GM21529 (cell line): ENCODE measurements at regions not wholly inside any gene's neighbourhood (a gene's known extent, or its start where the extent isn't known, plus 50 kb on each side); places are given as distances from the start of the nearest gene placed in this dataset.
"Not testable (repeated sequence)": the region's sequence is repeated elsewhere in the genome, so short reads cannot be mapped to it uniquely, and the experiment has no call there.

Experiments
- ATAC-seq: cut with Tn5 transposase; IDR thresholded peaks from one replicate; pipeline ENCODE4 v1.9.1; 2021; ENCODE audit not compliant: unreplicated experiment

GRCh38 chr3:75311306-75311705 is 352.8 kb upstream of the FRG2C start:
- not testable (repeated sequence) for ATAC-seq

DNA sequence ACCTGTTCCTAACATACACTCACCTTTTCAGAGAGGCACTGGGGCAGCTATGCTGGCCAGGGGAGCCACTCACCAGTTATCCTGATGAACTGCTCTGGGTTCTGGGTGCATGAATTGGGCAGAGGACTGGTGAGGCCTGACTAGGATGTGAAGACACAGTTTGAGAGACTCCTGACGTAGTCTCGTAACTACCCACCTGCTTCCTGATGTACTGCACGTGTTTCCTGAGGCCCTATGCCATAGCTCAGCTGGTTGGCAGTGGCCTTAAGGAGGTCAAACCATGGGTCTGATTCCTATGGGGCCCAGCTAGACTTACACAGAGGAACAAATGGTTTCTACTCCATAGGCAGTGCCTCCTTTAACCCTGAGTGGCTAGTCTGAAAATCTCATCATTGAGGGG is 351.7 kb upstream of the FRG2C start:
- not testable (repeated sequence) for ATAC-seq

GRCh38 chr3:75319776-75320175 is 344.4 kb upstream of the FRG2C start:
- ATAC-seq = not testable (repeated sequence)

DNA sequence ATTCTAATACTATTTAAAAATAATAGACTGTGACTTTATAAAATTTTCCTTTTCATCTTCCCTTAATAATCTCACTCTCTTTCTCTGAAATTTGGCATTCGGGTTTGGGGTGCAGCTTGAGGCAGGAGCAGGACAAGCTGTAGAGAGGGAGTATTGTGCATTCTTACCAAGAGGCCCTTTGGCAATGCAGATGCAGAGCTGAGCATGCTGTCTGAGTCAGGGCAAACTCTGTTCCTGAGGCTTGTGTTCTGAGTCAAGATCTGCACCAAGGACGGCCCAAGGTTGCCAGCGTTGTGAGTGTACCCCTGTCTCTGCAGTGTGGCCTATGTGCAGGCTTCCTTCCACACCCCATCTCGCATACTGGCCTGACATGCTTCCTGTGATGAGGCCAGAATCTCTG is 343.8 kb upstream of the FRG2C start:
- ATAC-seq = no peak

- ATAC-seq = no peak
These were observed 343.1 kb upstream of the FRG2C start for GRCh38 chr3:75321060-75321459.

GRCh38 chr3:75323936-75324335 is 340.2 kb upstream of the FRG2C start:
- ATAC-seq = not testable (repeated sequence)

DNA sequence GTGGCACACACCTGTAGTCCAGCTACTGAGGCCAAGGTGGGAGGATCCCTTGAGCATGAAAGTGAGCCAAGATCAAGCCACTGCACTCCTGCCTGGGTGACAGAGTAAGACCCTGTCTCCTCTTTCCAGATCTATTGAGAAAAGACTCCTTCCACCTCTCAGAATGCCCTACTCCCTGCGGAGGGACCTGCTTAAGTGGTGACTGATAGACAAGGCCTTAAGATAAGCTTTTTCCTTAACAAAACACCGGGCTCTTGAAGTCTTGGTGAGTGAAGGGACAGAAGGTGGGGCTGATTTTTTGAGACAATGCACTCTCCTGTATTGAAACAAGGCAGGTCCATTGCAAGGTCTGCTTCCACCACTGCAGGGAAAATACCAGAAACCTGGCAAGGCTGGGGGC is 338.4 kb upstream of the FRG2C start:
- no peak for ATAC-seq

- no peak for ATAC-seq
These were observed 336.7 kb upstream of the FRG2C start for GRCh38 chr3:75327453-75327852.

GRCh38 chr3:75329476-75330097 is 334.5 kb upstream of the FRG2C start:
- no peak for ATAC-seq

- not testable (repeated sequence) for ATAC-seq
These were observed 333.7 kb upstream of the FRG2C start for GRCh38 chr3:75330446-75330845.

GRCh38 chr3:75332090-75332489 is 332.0 kb upstream of the FRG2C start:
- ATAC-seq = not testable (repeated sequence)

GRCh38 chr3:75332794-75333193 is 331.3 kb upstream of the FRG2C start:
- no peak for ATAC-seq

DNA sequence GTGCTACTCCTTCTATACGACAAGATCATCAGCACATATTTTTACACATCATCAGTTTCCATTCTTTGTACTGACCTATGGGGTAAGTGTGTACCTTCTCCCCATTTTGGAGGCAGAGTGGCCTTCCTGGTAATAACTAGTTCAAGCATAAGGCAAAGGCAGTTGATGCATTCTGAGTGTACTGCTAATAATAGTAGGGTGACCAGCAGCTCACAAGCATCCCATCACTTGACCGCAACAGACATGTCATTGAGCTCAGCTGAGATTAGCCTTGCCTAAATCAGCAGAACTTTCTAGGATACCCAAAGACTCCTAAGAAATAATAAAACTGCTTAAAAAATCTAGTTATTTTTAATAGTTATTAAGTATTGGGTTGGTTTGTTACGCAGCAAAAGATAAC is 329.8 kb upstream of the FRG2C start:
- ATAC-seq = no peak

DNA sequence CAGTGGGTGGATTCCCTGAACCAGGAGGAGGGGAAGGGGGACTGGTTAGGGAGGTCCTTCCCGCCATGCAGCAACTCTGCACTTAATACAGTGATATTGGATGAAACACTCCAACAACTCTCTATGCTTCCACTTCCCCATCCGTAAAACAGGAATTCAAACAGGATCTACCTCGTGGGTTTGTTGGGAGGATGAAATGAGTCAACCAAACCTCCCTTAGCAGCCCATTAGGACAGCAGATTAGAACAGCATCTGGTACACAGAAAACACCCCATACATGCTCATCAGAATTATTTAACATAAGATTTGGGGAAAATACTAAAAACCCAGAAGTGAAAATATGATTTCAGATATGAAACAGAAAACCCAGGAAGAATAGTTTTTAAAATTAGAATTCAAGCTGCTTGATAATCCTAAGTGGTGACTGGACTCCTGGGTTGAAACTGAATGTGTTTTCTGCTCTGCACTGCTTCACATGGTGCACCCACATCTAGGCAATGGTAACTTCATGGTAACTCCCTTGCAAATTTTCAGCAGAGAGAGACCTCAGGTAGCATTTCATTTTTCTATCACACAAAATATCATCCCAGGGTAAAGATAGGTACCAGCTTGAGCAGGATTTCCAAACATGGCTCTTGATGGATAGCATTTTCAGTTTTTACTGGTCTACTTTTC is 326.8 kb upstream of the FRG2C start:
- ATAC-seq = no peak

- no peak for ATAC-seq
These were observed 325.8 kb upstream of the FRG2C start for GRCh38 chr3:75338342-75338741.

DNA sequence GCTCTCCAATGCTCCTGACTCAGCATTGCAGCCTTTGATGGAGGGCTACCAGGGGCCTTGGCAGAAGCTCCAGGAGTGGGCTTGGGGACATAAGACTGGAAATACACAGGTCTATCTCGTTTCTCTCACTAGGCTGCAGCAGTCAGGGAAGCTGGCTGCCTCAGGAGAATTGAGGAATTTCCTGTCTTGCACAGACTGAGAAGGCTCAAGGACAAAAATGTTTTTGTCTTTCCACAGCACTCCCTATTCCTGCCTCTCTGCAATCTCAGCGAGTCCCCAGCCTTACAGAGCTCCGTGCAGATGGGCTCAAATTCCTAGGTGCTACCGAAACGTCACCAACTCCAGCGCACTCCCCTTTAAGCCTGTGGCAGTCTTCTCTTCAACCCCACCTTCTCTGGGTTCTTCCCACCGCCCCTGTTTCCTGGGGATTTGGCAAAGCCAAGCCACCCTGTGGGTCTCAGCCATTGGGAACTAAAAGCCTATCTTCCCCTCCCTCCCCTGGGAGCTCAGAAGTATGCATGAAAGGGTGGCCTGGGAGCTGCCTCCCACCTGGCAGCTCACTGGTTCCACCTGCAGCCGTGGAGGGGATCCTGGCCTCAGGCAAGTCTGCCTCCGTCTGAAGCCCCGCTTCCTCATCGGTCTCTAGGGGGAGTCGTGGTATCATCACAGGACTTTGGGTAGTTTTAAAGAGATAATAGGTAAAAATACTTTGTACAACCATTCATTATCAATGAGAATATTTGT is 322.6 kb upstream of the FRG2C start:
- no peak for ATAC-seq

DNA sequence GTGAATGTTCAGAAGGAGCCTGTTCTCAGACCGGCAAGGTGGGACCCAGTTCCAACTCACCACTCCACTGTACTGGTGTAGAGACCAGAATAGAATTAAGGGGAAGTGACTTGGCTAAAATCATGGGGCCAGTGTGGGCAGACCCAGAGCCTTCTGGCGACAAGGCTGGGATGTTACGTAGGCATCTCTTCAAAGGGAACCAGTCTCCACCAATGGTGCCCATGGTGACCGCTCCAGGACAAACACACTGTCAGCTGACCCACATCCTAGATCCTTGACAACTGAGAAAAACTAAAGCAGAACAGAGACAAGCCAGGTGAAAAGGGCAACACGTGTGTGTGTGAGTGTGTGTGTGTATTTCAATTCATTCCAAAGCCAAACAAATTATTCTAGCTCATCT is 321.7 kb upstream of the FRG2C start:
- no peak for ATAC-seq

- ATAC-seq = not testable (repeated sequence)
These were observed 313.6 kb upstream of the FRG2C start for GRCh38 chr3:75350536-75350935.

- ATAC-seq = not testable (repeated sequence)
These were observed 301.9 kb upstream of the FRG2C start for GRCh38 chr3:75362086-75362784.

DNA sequence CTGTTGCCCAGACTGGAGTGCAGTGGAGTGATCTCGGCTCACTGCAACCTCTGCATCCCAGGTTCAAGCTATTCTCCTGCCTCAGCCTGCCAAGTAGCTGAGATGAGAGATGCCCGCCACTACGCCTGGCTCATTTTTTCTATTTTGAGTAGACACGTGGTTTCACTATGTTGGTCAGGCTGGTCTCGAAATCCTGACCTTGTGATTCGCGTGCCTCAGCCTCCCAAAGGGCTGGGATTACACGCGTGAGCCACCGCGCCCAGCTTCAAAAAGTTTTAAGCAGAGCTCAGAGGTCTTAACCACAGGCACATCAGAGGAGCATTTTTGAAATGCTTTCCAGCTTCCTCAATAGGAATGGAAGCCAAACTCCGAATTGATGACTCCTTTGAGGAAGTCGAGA is 291.2 kb upstream of the FRG2C start:
- not testable (repeated sequence) for ATAC-seq

- not testable (repeated sequence) for ATAC-seq
These were observed 284.3 kb upstream of the FRG2C start for GRCh38 chr3:75379840-75380239.
